CD14-positive monocyte (primary cell): ENCODE measurements at regions not wholly inside any gene's neighbourhood (a gene's known extent, or its start where the extent isn't known, plus 50 kb on each side); places are given as distances from the start of the nearest gene placed in this dataset.

Experiments
- DNase-seq, 3 donors: peaks; one replicate each; pipeline ENCODE4 v3.0.0-alpha.2; 2011 to 2022
- H2AFZ ChIP-seq: 2 replicates; pipeline ENCODE4 v1.6.0; 2012; ENCODE audit warnings: mild to moderate bottlenecking, low read depth, low read length, inconsistent platforms; ENCODE audit not compliant: insufficient read depth, poor library complexity, severe bottlenecking
- H3K27ac ChIP-seq, 2 donors: 1 replicate in 1 of 2; 2 replicates in 1 of 2; pipeline ENCODE4 v1.5.1; 2012 to 2013; ENCODE audit warnings: low read length in 2 of 2, control low read depth in 1 of 2, inconsistent platforms in 1 of 2, low read depth in 1 of 2, mild to moderate bottlenecking in 1 of 2
- H3K27me3 ChIP-seq, 2 donors: one replicate each; pipeline versions ENCODE4 v1.6.0 to v1.6.1; 2011 to 2013; ENCODE audit warnings: low read length in 2 of 2; ENCODE audit not compliant: control insufficient read depth in 2 of 2, insufficient read depth in 2 of 2
- H3K36me3 ChIP-seq, 2 donors: replicated peaks in 1 of 2; 1 replicate in 1 of 2; 2 replicates in 1 of 2; pipeline versions ENCODE4 v1.5.1 to v1.6.1; 2012 to 2013; ENCODE audit warnings: low read length in 2 of 2, control low read depth in 1 of 2, inconsistent platforms in 1 of 2, mild to moderate bottlenecking in 1 of 2; ENCODE audit not compliant: insufficient read depth in 2 of 2, control insufficient read depth in 1 of 2
- H3K4me1 ChIP-seq, 2 donors: 1 replicate in 1 of 2; 2 replicates in 1 of 2; pipeline versions ENCODE4 v1.5.1 to v1.6.1; 2012 to 2013; ENCODE audit warnings: low read length in 2 of 2, control low read depth in 1 of 2, inconsistent platforms in 1 of 2, mild to moderate bottlenecking in 1 of 2, moderate library complexity in 1 of 2; ENCODE audit not compliant: insufficient read depth in 2 of 2, control insufficient read depth in 1 of 2
- H3K4me2 ChIP-seq: replicated peaks from 2 replicates; pipeline ENCODE3; 2012; ENCODE audit warnings: low read length, moderate library complexity, mild to moderate bottlenecking; ENCODE audit not compliant: poor library complexity, severe bottlenecking; ENCODE audit errors: extremely low read depth
- H3K4me3 ChIP-seq, 3 experiments: fragments of 200-600 bp in 1 of 3; sonication (generic) in 1 of 3; replicated peaks in 1 of 3; 1 replicate in 2 of 3; 2 replicates in 1 of 3; pipeline ENCODE4 v1.5.1; 2011 to 2013; ENCODE audit warnings: low read length in 3 of 3, mild to moderate bottlenecking in 3 of 3, control low read depth in 2 of 3, low read depth in 2 of 3, inconsistent platforms in 1 of 3, moderate library complexity in 1 of 3
- H3K79me2 ChIP-seq: 2 replicates; pipeline ENCODE4 v1.6.0; 2012; ENCODE audit warnings: mild to moderate bottlenecking, control low read depth, inconsistent platforms, low read length, moderate library complexity; ENCODE audit not compliant: insufficient read depth
- H3K9ac ChIP-seq: 2 replicates; pipeline ENCODE4 v1.6.0; 2017; ENCODE audit warnings: low read length, mild to moderate bottlenecking; ENCODE audit not compliant: insufficient read depth, poor library complexity, severe bottlenecking
- H3K9me3 ChIP-seq, 2 donors: replicated peaks in 1 of 2; 1 replicate in 1 of 2; 2 replicates in 1 of 2; pipeline versions ENCODE4 v1.5.1 to v1.6.1; 2012 to 2013; ENCODE audit warnings: low read length in 2 of 2, control low read depth in 1 of 2; ENCODE audit not compliant: control insufficient read depth in 1 of 2, insufficient read depth in 1 of 2
- H4K20me1 ChIP-seq: 2 replicates; pipeline ENCODE4 v1.6.0; 2012; ENCODE audit warnings: mild to moderate bottlenecking, low read length, control low read depth, moderate library complexity; ENCODE audit not compliant: insufficient read depth
- H3K27ac Mint-ChIP-seq, 7 donors: one replicate each; pipeline ENCODE4 v1.8.0; 2020; ENCODE audit warnings: mild to moderate bottlenecking in 7 of 7, mixed read lengths in 7 of 7, moderate library complexity in 6 of 7, inconsistent platforms in 2 of 7
- H3K27me3 Mint-ChIP-seq, 3 donors: one replicate each; pipeline ENCODE4 v1.8.0; 2021 to 2022; ENCODE audit warnings: low read depth in 3 of 3, mild to moderate bottlenecking in 3 of 3, mixed read lengths in 3 of 3, moderate library complexity in 3 of 3, inconsistent platforms in 1 of 3
- H3K36me3 Mint-ChIP-seq, 2 donors: one replicate each; pipeline ENCODE4 v1.8.0; 2020; ENCODE audit warnings: mixed read lengths in 2 of 2, inconsistent platforms in 1 of 2, mild to moderate bottlenecking in 1 of 2
- H3K4me1 Mint-ChIP-seq: one replicate; pipeline ENCODE4 v1.8.0; 2020; ENCODE audit warnings: mild to moderate bottlenecking, mixed read lengths
- H3K4me3 Mint-ChIP-seq, 2 donors: one replicate each; pipeline ENCODE4 v1.8.0; 2020; ENCODE audit warnings: mild to moderate bottlenecking in 2 of 2, mixed read lengths in 2 of 2, moderate library complexity in 1 of 2
- H3K9me3 Mint-ChIP-seq, 7 donors: one replicate each; pipeline ENCODE4 v1.8.0; 2020 to 2022; ENCODE audit warnings: mixed read lengths in 7 of 7, mild to moderate bottlenecking in 6 of 7, moderate library complexity in 6 of 7, inconsistent platforms in 2 of 7
- WGBS: methylation state at CpG from one replicate; pipeline ENCODE4 v1.1.5; 2013; ENCODE audit warnings: missing lambda C conversion rate; ENCODE audit not compliant: insufficient coverage; 5-methylcytosine and 5-hydroxymethylcytosine counted together
- intact Hi-C, 2 donors: fragments of 100-400 bp; cut with micrococcal nuclease; formaldehyde crosslinking; loops; one replicate each; pipeline versions ENCODE4 v1.15.0 to v1.15.1; 2023
- TF ChIP-seq, protein P1 (sequence below): fragments of 200-600 bp; IDR thresholded peaks from one replicate; pipeline ENCODE4 v1.8.0; 2022; ENCODE audit warnings: antibody characterized with exemption, mild to moderate bottlenecking

DNA sequence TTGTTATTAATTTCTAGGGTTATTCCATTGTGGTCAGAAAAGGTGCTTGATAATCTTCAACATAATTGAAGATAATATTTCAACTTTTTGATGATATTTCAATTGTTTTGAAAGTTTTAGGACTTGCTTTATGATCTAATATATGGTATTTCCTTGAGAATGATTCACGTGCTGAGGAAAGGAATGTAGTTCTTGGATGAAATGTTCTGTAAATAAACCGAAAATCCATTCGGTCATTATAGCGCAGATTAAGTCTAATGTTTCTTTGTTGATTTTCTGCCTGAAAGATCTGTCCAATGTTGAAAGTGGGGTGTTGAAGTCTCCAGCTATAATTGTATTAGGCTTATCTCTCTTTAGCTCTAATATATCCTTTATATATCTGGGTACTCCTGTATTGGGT, 617.5 kb upstream of the NECTIN3 start:
- Mint-ChIP-seq H3K9me3 (peaks cover 3 to 14% (median 10%) of the 10 kb centered on the region in 7 donors), H3K4me3 (no peak overlapping the region), H3K36me3 (no peaks in the 10 kb centered on the region), H3K4me1 (no peaks in the 10 kb centered on the region), H3K27ac (no peak overlapping the region), H3K27me3 (no peaks in the 10 kb centered on the region)
- Histone ChIP-seq H3K36me3 (no peaks in the 10 kb centered on the region), H3K4me3 (no peak overlapping the region), H3K4me1 (no peaks in the 10 kb centered on the region), H3K9me3 (peaks cover 16 to 18% of the 10 kb centered on the region in 2 donors), H4K20me1 (no peaks in the 10 kb centered on the region), H3K9ac (no peak overlapping the region), H3K27ac (no peak overlapping the region), H2AFZ (no peak overlapping the region), H3K4me2 (no peak overlapping the region), H3K27me3 (no peaks in the 10 kb centered on the region), H3K79me2 (no peaks in the 10 kb centered on the region)
- no peak for DNase-seq
- 91% methylated on average over 4 of the region's 4 CpGs for WGBS
- TF ChIP-seq, protein P1, sequence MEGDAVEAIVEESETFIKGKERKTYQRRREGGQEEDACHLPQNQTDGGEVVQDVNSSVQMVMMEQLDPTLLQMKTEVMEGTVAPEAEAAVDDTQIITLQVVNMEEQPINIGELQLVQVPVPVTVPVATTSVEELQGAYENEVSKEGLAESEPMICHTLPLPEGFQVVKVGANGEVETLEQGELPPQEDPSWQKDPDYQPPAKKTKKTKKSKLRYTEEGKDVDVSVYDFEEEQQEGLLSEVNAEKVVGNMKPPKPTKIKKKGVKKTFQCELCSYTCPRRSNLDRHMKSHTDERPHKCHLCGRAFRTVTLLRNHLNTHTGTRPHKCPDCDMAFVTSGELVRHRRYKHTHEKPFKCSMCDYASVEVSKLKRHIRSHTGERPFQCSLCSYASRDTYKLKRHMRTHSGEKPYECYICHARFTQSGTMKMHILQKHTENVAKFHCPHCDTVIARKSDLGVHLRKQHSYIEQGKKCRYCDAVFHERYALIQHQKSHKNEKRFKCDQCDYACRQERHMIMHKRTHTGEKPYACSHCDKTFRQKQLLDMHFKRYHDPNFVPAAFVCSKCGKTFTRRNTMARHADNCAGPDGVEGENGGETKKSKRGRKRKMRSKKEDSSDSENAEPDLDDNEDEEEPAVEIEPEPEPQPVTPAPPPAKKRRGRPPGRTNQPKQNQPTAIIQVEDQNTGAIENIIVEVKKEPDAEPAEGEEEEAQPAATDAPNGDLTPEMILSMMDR, result no peak
- intact Hi-C loops, result no loop called here

GRCh38 chr3:110456001-110456400, 615.6 kb upstream of the NECTIN3 start:
- TF ChIP-seq, protein P1, result no peak
- Histone ChIP-seq H3K4me2 (no peak overlapping the region), H3K79me2 (no peaks in the 10 kb centered on the region), H3K9ac (no peak overlapping the region), H3K27ac (no peak overlapping the region), H4K20me1 (no peaks in the 10 kb centered on the region), H2AFZ (no peak overlapping the region), H3K9me3 (peaks cover 16 to 18% of the 10 kb centered on the region in 2 donors), H3K27me3 (no peaks in the 10 kb centered on the region), H3K4me1 (no peaks in the 10 kb centered on the region), H3K36me3 (no peaks in the 10 kb centered on the region), H3K4me3 (no peak overlapping the region)
- no peak overlapping the region for H3K4me3 Mint-ChIP-seq
- DNase-seq, result no peak
- H3K9me3 Mint-ChIP-seq, result peaks cover 3 to 15% (median 10%) of the 10 kb centered on the region in 7 donors
- no peak overlapping the region for H3K27ac Mint-ChIP-seq
- H3K4me1 Mint-ChIP-seq, result no peaks in the 10 kb centered on the region
- H3K36me3 Mint-ChIP-seq, result no peaks in the 10 kb centered on the region
- intact Hi-C loops, result no loop called here
- no CpG with 5 or more reads among the region's 2 CpGs for WGBS
- H3K27me3 Mint-ChIP-seq, result no peaks in the 10 kb centered on the region
